ENCODE measurements at regions not wholly inside any gene's neighbourhood (a gene's known extent, or its start where the extent isn't known, plus 50 kb on each side); places are given as distances from the start of the nearest gene placed in this dataset.

DNA sequence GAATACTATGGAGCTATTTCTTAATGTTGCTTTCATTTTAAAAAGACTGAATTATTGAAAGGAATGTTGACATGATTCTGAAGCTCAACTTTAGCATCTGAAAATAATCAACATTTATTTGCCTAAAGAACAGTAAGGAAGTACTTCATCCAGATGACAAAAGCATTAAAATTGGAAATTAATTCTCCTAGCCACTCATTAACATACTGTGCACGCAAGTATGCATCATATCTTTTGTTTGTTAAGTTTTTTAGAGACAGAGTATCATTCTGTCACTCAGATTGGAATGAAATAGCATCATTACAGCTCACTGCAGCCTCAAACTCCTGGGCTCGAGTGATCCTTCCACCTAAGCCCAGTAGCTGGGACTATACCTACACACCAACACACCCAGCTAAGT, 632.1 kb upstream of the ALCAM start:
- no peak for ATAC-seq
- TF ChIP-seq, protein P1, sequence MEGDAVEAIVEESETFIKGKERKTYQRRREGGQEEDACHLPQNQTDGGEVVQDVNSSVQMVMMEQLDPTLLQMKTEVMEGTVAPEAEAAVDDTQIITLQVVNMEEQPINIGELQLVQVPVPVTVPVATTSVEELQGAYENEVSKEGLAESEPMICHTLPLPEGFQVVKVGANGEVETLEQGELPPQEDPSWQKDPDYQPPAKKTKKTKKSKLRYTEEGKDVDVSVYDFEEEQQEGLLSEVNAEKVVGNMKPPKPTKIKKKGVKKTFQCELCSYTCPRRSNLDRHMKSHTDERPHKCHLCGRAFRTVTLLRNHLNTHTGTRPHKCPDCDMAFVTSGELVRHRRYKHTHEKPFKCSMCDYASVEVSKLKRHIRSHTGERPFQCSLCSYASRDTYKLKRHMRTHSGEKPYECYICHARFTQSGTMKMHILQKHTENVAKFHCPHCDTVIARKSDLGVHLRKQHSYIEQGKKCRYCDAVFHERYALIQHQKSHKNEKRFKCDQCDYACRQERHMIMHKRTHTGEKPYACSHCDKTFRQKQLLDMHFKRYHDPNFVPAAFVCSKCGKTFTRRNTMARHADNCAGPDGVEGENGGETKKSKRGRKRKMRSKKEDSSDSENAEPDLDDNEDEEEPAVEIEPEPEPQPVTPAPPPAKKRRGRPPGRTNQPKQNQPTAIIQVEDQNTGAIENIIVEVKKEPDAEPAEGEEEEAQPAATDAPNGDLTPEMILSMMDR (IDR thresholded peaks at IDR 0.05): no peak
- Mint-ChIP-seq H3K4me3 (no peak overlapping the region), H3K4me1 (no peaks in the 10 kb centered on the region), H3K27me3 (ENCODE audit: low read depth in 2 of 2) (no peaks in the 10 kb centered on the region), H3K9me3 (peaks cover 5 to 10% of the 10 kb centered on the region in 2 donors), H3K36me3 (no peaks in the 10 kb centered on the region), H3K27ac (no peak overlapping the region)
- intact Hi-C loops (cut with micrococcal nuclease): no loop called here
- no CpG with 5 or more reads among the region's 2 CpGs for WGBS (ENCODE audit: insufficient coverage)
- Histone ChIP-seq H3K36me3 (ENCODE audit: control insufficient read depth, insufficient read depth, low read length) (no peaks in the 10 kb centered on the region), H3K9me3 (ENCODE audit: control insufficient read depth, insufficient read depth, low read length) (no peaks in the 10 kb centered on the region), H3K4me1 (ENCODE audit: control insufficient read depth, insufficient read depth, low read length) (no peaks in the 10 kb centered on the region), H3K27ac (ENCODE audit: low read length) (no peak overlapping the region), H3K4me3 (ENCODE audit: low read length) (no peak overlapping the region), H3K27me3 (ENCODE audit: control insufficient read depth, insufficient read depth, low read length) (no peaks in the 10 kb centered on the region)
- DNase-seq: no peak

DNA sequence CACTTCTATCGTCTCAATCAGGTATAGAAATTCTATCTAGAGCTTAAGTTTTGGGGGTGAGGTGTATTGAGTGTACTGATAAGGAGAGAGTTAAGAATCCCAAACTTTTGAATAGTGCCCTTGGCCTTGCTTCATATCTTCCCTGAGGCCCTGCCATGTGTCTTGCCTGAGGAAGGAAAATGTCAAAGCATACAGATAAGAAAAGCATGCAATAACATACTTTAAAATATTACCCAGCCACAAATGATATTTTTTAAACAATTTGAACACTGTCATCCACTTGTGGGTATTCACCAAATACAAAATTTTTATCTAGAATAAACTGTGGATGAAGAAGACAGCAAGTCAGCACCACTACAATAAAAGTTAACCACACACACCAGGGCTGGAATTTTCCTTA, 631.0 kb upstream of the ALCAM start:
- no peak overlapping the region for H3K4me3 ChIP-seq (ENCODE audit: low read length)
- no peaks in the 10 kb centered on the region for H3K27me3 ChIP-seq (ENCODE audit: control insufficient read depth, insufficient read depth, low read length)
- no peak overlapping the region for H3K27ac Mint-ChIP-seq

DNA sequence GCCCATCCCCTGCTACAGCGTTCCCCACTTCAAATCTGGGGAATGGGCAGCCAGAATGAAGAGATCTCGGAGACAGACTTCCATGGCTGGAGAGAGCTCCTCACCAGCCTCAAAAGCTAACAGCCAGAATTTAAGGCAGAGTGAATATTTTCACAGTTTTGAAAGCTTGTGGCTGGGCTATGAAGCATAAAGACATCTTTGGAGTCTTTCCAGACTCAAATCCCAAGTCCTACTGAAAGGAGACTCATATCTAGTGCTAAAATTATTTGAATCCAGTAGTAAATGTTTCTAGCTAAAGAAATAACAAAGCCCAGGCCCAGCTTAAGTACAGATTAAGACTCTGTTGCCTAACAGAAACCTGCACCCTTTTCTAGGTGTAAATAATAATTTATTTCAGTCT, 628.4 kb upstream of the ALCAM start:
- TF ChIP-seq, protein P1 (IDR thresholded peaks at IDR 0.05): no peak
- Mint-ChIP-seq H3K4me3 (no peak overlapping the region), H3K4me1 (no peaks in the 10 kb centered on the region), H3K9me3 (peaks cover 3 to 12% of the 10 kb centered on the region in 2 donors), H3K27ac (no peak overlapping the region), H3K27me3 (ENCODE audit: low read depth in 2 of 2) (no peaks in the 10 kb centered on the region), H3K36me3 (no peaks in the 10 kb centered on the region)
- ATAC-seq (no peak), DNase-seq (no peak)
- H3K27me3 ChIP-seq (ENCODE audit: control insufficient read depth, insufficient read depth, low read length): no peaks in the 10 kb centered on the region
- no peaks in the 10 kb centered on the region for H3K4me1 ChIP-seq (ENCODE audit: control insufficient read depth, insufficient read depth, low read length)
- WGBS (ENCODE audit: insufficient coverage): 81% methylated on average over 2 of the region's 2 CpGs
- H3K36me3 ChIP-seq (ENCODE audit: control insufficient read depth, insufficient read depth, low read length): no peaks in the 10 kb centered on the region
- no peak overlapping the region for H3K27ac ChIP-seq (ENCODE audit: low read length)
- H3K9me3 ChIP-seq (ENCODE audit: control insufficient read depth, insufficient read depth, low read length): no peaks in the 10 kb centered on the region
- H3K4me3 ChIP-seq (ENCODE audit: low read length): no peak overlapping the region
- intact Hi-C loops (cut with micrococcal nuclease): no loop called here

More for the DNA sequence above, 631.0 kb upstream of the ALCAM start:
- no peaks in the 10 kb centered on the region for H3K36me3 ChIP-seq (ENCODE audit: control insufficient read depth, insufficient read depth, low read length)
- H3K27me3 Mint-ChIP-seq (ENCODE audit: low read depth in 2 of 2): no peaks in the 10 kb centered on the region
- TF ChIP-seq, protein P1 (IDR thresholded peaks at IDR 0.05): no peak
- H3K4me3 Mint-ChIP-seq: no peak overlapping the region
- no CpG with 5 or more reads among the region's 1 CpG for WGBS (ENCODE audit: insufficient coverage)
- intact Hi-C loops (cut with micrococcal nuclease): no loop called here
- no peak overlapping the region for H3K27ac ChIP-seq (ENCODE audit: low read length)
- DNase-seq (no peak), ATAC-seq (no peak)
- H3K9me3 ChIP-seq (ENCODE audit: control insufficient read depth, insufficient read depth, low read length): no peaks in the 10 kb centered on the region
- peaks cover 3 to 10% of the 10 kb centered on the region in 2 donors for H3K9me3 Mint-ChIP-seq
- H3K36me3 Mint-ChIP-seq: no peaks in the 10 kb centered on the region
- no peaks in the 10 kb centered on the region for H3K4me1 Mint-ChIP-seq
- H3K4me1 ChIP-seq (ENCODE audit: control insufficient read depth, insufficient read depth, low read length): no peaks in the 10 kb centered on the region

DNA sequence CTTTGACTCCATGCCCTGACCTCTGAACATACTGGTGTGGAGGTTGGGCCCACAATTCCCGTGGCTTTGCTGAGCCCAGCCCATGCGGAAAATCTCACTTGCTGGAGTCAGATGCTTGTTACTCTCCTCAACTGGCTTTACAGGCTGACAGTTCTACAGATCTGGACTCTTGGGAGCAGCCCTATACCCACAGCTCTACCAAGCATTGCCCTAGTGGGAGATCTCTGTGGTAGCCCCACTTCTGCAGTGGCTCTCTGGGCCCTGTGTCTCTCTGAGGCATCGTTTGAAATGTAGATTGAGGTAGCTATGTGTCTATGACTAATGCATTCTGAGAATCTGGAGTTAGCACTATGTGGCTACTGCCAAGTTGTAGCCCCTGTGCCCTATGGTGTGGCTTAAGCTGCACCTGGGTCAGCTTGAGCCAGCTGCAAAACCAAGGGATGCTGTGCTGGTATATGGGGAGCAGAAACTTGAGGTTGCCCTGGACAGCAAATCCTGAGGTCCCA, 625.8 kb upstream of the ALCAM start:
- H3K9me3 Mint-ChIP-seq: peaks cover 6 to 13% of the 10 kb centered on the region in 2 donors

More for the DNA sequence above, 625.8 kb upstream of the ALCAM start:
- no peak overlapping the region for H3K4me3 ChIP-seq (ENCODE audit: low read length)
- DNase-seq (no peak), ATAC-seq (no peak)
- intact Hi-C loops (cut with micrococcal nuclease): no loop called here
- Mint-ChIP-seq H3K27me3 (ENCODE audit: low read depth in 2 of 2) (no peaks in the 10 kb centered on the region), H3K4me1 (no peaks in the 10 kb centered on the region), H3K36me3 (no peaks in the 10 kb centered on the region), H3K4me3 (no peak overlapping the region), H3K27ac (no peak overlapping the region)
- TF ChIP-seq, protein P1 (IDR thresholded peaks at IDR 0.05): no peak
- no peaks in the 10 kb centered on the region for H3K9me3 ChIP-seq (ENCODE audit: control insufficient read depth, insufficient read depth, low read length)
- no peaks in the 10 kb centered on the region for H3K36me3 ChIP-seq (ENCODE audit: control insufficient read depth, insufficient read depth, low read length)
- H3K4me1 ChIP-seq (ENCODE audit: control insufficient read depth, insufficient read depth, low read length): no peaks in the 10 kb centered on the region
- no peaks in the 10 kb centered on the region for H3K27me3 ChIP-seq (ENCODE audit: control insufficient read depth, insufficient read depth, low read length)
- H3K27ac ChIP-seq (ENCODE audit: low read length): no peak overlapping the region
- 87% methylated on average over 3 of the region's 3 CpGs for WGBS (ENCODE audit: insufficient coverage)
